Neuronal stem cell (in vitro differentiated cells): ENCODE measurements at regions not wholly inside any gene's neighbourhood (a gene's known extent, or its start where the extent isn't known, plus 50 kb on each side); places are given as distances from the start of the nearest gene placed in this dataset.
"Not testable (repeated sequence)": the region's sequence is repeated elsewhere in the genome, so short reads cannot be mapped to it uniquely, and the experiment has no call there.

Experiments
- DNase-seq: peaks from one replicate; pipeline ENCODE4 v3.0.0-alpha.2; 2013; ENCODE audit warnings: low spot score
- H2AFZ ChIP-seq: one replicate; pipeline ENCODE4 v1.6.1; 2013; ENCODE audit warnings: mild to moderate bottlenecking, low read length, inconsistent platforms
- H2AK5ac ChIP-seq: 2 replicates; pipeline ENCODE4 v1.6.1; 2013; ENCODE audit warnings: low read depth, mild to moderate bottlenecking, inconsistent platforms, low read length, moderate library complexity, mixed read lengths
- H2BK120ac ChIP-seq: 2 replicates; pipeline ENCODE4 v1.6.1; 2013; ENCODE audit warnings: low read depth, mild to moderate bottlenecking, inconsistent platforms, low read length, moderate library complexity, mixed read lengths
- H2BK12ac ChIP-seq: one replicate; pipeline ENCODE4 v1.6.1; 2013; ENCODE audit warnings: low read length, inconsistent platforms
- H2BK15ac ChIP-seq: 2 replicates; pipeline ENCODE4 v1.6.1; 2013; ENCODE audit warnings: mild to moderate bottlenecking, low read length, inconsistent platforms, mixed read lengths
- H2BK5ac ChIP-seq: one replicate; pipeline ENCODE4 v1.6.1; 2013; ENCODE audit warnings: inconsistent platforms, mild to moderate bottlenecking, low read length, moderate library complexity
- H3K14ac ChIP-seq: one replicate; pipeline ENCODE4 v1.6.1; 2013; ENCODE audit warnings: low read length, inconsistent platforms
- H3K18ac ChIP-seq: 2 replicates; pipeline ENCODE4 v1.6.1; 2013; ENCODE audit warnings: low read length, inconsistent platforms
- H3K23ac ChIP-seq: 2 replicates; pipeline ENCODE4 v1.6.1; 2013; ENCODE audit warnings: low read depth, mild to moderate bottlenecking, mixed read lengths, low read length, inconsistent platforms; ENCODE audit not compliant: poor library complexity
- H3K27ac ChIP-seq: replicated peaks from 3 replicates; pipeline ENCODE4 v1.5.1; 2013; ENCODE audit warnings: low read length, inconsistent platforms
- H3K27me3 ChIP-seq, 3 experiments: 2 replicates each; pipeline ENCODE4 v1.6.1; 2013; ENCODE audit warnings: low read length in 3 of 3, mild to moderate bottlenecking in 2 of 3, inconsistent platforms in 1 of 3, low read depth in 1 of 3, mixed read lengths in 1 of 3, moderate library complexity in 1 of 3; ENCODE audit not compliant: control insufficient read depth in 3 of 3, insufficient read depth in 3 of 3
- H3K36me3 ChIP-seq, 2 donors: replicated peaks in 1 of 2; 2 replicates each; pipeline ENCODE4 v1.6.1; 2013; ENCODE audit warnings: low read length in 2 of 2; ENCODE audit not compliant: control insufficient read depth in 2 of 2, insufficient read depth in 2 of 2
- H3K4ac ChIP-seq: 2 replicates; pipeline ENCODE4 v1.6.1; 2013; ENCODE audit warnings: inconsistent platforms, mild to moderate bottlenecking, low read length, moderate library complexity
- H3K4me1 ChIP-seq, 2 donors: 1 replicate in 1 of 2; 2 replicates in 1 of 2; pipeline ENCODE4 v1.6.1; 2013; ENCODE audit warnings: low read length in 2 of 2, low read depth in 1 of 2; ENCODE audit not compliant: control insufficient read depth in 2 of 2, insufficient read depth in 1 of 2
- H3K4me2 ChIP-seq: one replicate; pipeline ENCODE4 v1.6.1; 2013; ENCODE audit warnings: mild to moderate bottlenecking, low read length, inconsistent platforms; ENCODE audit not compliant: insufficient read depth, poor library complexity, severe bottlenecking
- H3K4me3 ChIP-seq, 2 donors: 2 replicates each; pipeline ENCODE4 v1.5.1; 2013; ENCODE audit warnings: low read length in 2 of 2, mild to moderate bottlenecking in 2 of 2, inconsistent platforms in 1 of 2, moderate library complexity in 1 of 2
- H3K79me1 ChIP-seq: one replicate; pipeline ENCODE4 v1.6.1; 2013; ENCODE audit warnings: low read depth, mild to moderate bottlenecking, inconsistent platforms, low read length, moderate library complexity
- H3K9ac ChIP-seq: one replicate; pipeline ENCODE4 v1.6.1; 2013; ENCODE audit warnings: mild to moderate bottlenecking, low read depth, low read length, inconsistent platforms; ENCODE audit not compliant: poor library complexity
- H3K9me3 ChIP-seq, 2 donors: replicated peaks in 1 of 2; 2 replicates each; pipeline versions ENCODE3 to v1.6.1; 2013; ENCODE audit warnings: low read length in 2 of 2, mild to moderate bottlenecking in 2 of 2, inconsistent platforms in 1 of 2, low read depth in 1 of 2, mixed read lengths in 1 of 2, moderate library complexity in 1 of 2; ENCODE audit not compliant: control insufficient read depth in 2 of 2, insufficient read depth in 1 of 2
- H4K8ac ChIP-seq: one replicate; pipeline ENCODE4 v1.6.1; 2013; ENCODE audit warnings: low read depth, mild to moderate bottlenecking, inconsistent platforms, low read length, moderate library complexity
- H4K91ac ChIP-seq: one replicate; pipeline ENCODE4 v1.6.1; 2013; ENCODE audit warnings: low read length, low read depth, mild to moderate bottlenecking, inconsistent platforms; ENCODE audit not compliant: poor library complexity
- WGBS, 2 donors: extraction: QIAGEN DNeasy Blood & Tissue Kit; methylation state at CpG; one replicate each; pipeline ENCODE4 v1.1.7; 2013; ENCODE audit warnings: missing lambda C conversion rate in 2 of 2, mixed read lengths in 1 of 2; ENCODE audit not compliant: insufficient read length in 2 of 2, insufficient replicate concordance in 1 of 2; ENCODE audit errors: extremely low coverage in 2 of 2; 5-methylcytosine and 5-hydroxymethylcytosine counted together

- no peak overlapping the region for H4K8ac ChIP-seq
- DNase-seq = no peak
- H3K4me2 ChIP-seq = no peak overlapping the region
- H3K79me1 ChIP-seq = no peaks in the 10 kb centered on the region
- H3K23ac ChIP-seq = no peak overlapping the region
- H3K18ac ChIP-seq = no peak overlapping the region
- no CpG with 5 or more reads among the region's 3 CpGs for WGBS, 2 donors
- no peak overlapping the region for H2BK5ac ChIP-seq
- H3K14ac ChIP-seq = no peak overlapping the region
- H2BK120ac ChIP-seq = no peak overlapping the region
- H3K36me3 ChIP-seq = no peaks in the 10 kb centered on the region
- no peak overlapping the region for H3K9ac ChIP-seq
- no peak overlapping the region for H4K91ac ChIP-seq
- H3K27me3 ChIP-seq = no peaks in the 10 kb centered on the region
- no peak overlapping the region for H3K27ac ChIP-seq
- no peaks in the 10 kb centered on the region for H3K9me3 ChIP-seq
- peaks cover 0 to 2% of the 10 kb centered on the region in 2 donors for H3K4me1 ChIP-seq
- H2BK12ac ChIP-seq = no peak overlapping the region
- no peak overlapping the region for H2AK5ac ChIP-seq
- no peak overlapping the region for H2BK15ac ChIP-seq
- no peak overlapping the region for H3K4ac ChIP-seq
- H2AFZ ChIP-seq = no peak overlapping the region
- H3K4me3 ChIP-seq = no peak overlapping the region
Measured at GRCh38 chr18:54466248-54467005, 108.7 kb downstream of the C18orf54 start.

GRCh38 chr18:54479365-54479764 lies 111.7 kb upstream of the DYNAP start:
- no peaks in the 10 kb centered on the region for H3K79me1 ChIP-seq
- no peak overlapping the region for H3K14ac ChIP-seq
- WGBS, 2 donors = no CpG with 5 or more reads among the region's 5 CpGs
- H2AK5ac ChIP-seq = no peak overlapping the region
- H3K23ac ChIP-seq = no peak overlapping the region
- no peak overlapping the region for H3K4me3 ChIP-seq
- no peak overlapping the region for H2BK15ac ChIP-seq
- H3K4me2 ChIP-seq = no peak overlapping the region
- no peak overlapping the region for H4K91ac ChIP-seq
- no peak overlapping the region for H2BK12ac ChIP-seq
- no peak for DNase-seq
- H3K36me3 ChIP-seq = no peaks in the 10 kb centered on the region
- H3K18ac ChIP-seq = no peak overlapping the region
- no peaks in the 10 kb centered on the region for H3K27me3 ChIP-seq
- H4K8ac ChIP-seq = no peak overlapping the region
- H3K27ac ChIP-seq = no peak overlapping the region
- H2AFZ ChIP-seq = peak overlapping the region; percentile 30
- no peak overlapping the region for H2BK5ac ChIP-seq
- H2BK120ac ChIP-seq = no peak overlapping the region
- no peaks in the 10 kb centered on the region for H3K9me3 ChIP-seq
- no peak overlapping the region for H3K4ac ChIP-seq
- H3K4me1 ChIP-seq = peaks cover 9% of the 10 kb centered on the region in 2 donors
- H3K9ac ChIP-seq = no peak overlapping the region

- Histone ChIP-seq H3K27ac (peak overlapping the region; percentile 47), H2BK5ac (no peak overlapping the region), H2BK12ac (no peak overlapping the region), H2AFZ (peak overlapping the region; percentile 12), H3K23ac (no peak overlapping the region), H3K4me2 (peak overlapping the region; percentile 19), H3K18ac (no peak overlapping the region), H2AK5ac (no peak overlapping the region), H2BK15ac (no peak overlapping the region), H3K9me3 (no peaks in the 10 kb centered on the region), H2BK120ac (no peak overlapping the region), H3K27me3 (no peaks in the 10 kb centered on the region), H3K4ac (no peak overlapping the region), H3K4me1 (peaks cover 9% of the 10 kb centered on the region in 2 donors), H4K8ac (no peak overlapping the region), H3K4me3 (no peak overlapping the region), H3K79me1 (no peaks in the 10 kb centered on the region), H4K91ac (no peak overlapping the region), H3K14ac (no peak overlapping the region), H3K9ac (no peak overlapping the region), H3K36me3 (no peaks in the 10 kb centered on the region)
- peak; percentile 51 for DNase-seq
- WGBS, 2 donors = no CpG with 5 or more reads among the region's 6 CpGs
Measured at GRCh38 chr18:54480616-54481015, 110.4 kb upstream of the DYNAP start.

- not testable (repeated sequence) for H3K14ac ChIP-seq, H3K4me2 ChIP-seq, H2BK12ac ChIP-seq, DNase-seq, H3K23ac ChIP-seq, H3K27ac ChIP-seq, H3K79me1 ChIP-seq, H3K9me3 ChIP-seq, H3K4ac ChIP-seq, H2AK5ac ChIP-seq, H2BK120ac ChIP-seq, H3K9ac ChIP-seq, H2AFZ ChIP-seq, H2BK5ac ChIP-seq, H4K8ac ChIP-seq, H3K36me3 ChIP-seq, H2BK15ac ChIP-seq, H3K27me3 ChIP-seq, H3K4me1 ChIP-seq, H3K18ac ChIP-seq, H3K4me3 ChIP-seq, H4K91ac ChIP-seq
- no CpG with 5 or more reads among the region's 6 CpGs for WGBS, 2 donors
Measured at GRCh38 chr18:54502451-54502850, 88.6 kb upstream of the DYNAP start.
